ENCODE measurements at regions not wholly inside any gene's neighbourhood (a gene's known extent, or its start where the extent isn't known, plus 50 kb on each side); places are given as distances from the start of the nearest gene placed in this dataset.

- TF ChIP-seq POLR2A (IDR thresholded peaks at IDR 0.05; ENCODE audit: low read length): no peak
- no peak for TF ChIP-seq GATA1 (IDR thresholded peaks at IDR 0.05; ENCODE audit: low read depth, low read length)
These were observed 588.0 kb downstream of the TUSC7 start for GRCh38 chr3:117297541-117297940.
